ENCODE measurements at regions not wholly inside any gene's neighbourhood (a gene's known extent, or its start where the extent isn't known, plus 50 kb on each side); places are given as distances from the start of the nearest gene placed in this dataset.

GRCh38 chr3:23067116-23067515 lies 136.0 kb upstream of the UBE2E2 start:
- no peak for TF ChIP-seq CTCF (conservative IDR thresholded peaks at IDR 0.05; ENCODE audit: low read depth, low read length)
- TF ChIP-seq EZH2 (IDR thresholded peaks at IDR 0.05; ENCODE audit: borderline replicate concordance, low read depth, low read length, poor library complexity, severe bottlenecking) = no peak
